ENCODE measurements at regions not wholly inside any gene's neighbourhood (a gene's known extent, or its start where the extent isn't known, plus 50 kb on each side); places are given as distances from the start of the nearest gene placed in this dataset.
A peak's percentile ranks its signal among the peaks of the same experiment; 100 is the strongest.

DNA sequence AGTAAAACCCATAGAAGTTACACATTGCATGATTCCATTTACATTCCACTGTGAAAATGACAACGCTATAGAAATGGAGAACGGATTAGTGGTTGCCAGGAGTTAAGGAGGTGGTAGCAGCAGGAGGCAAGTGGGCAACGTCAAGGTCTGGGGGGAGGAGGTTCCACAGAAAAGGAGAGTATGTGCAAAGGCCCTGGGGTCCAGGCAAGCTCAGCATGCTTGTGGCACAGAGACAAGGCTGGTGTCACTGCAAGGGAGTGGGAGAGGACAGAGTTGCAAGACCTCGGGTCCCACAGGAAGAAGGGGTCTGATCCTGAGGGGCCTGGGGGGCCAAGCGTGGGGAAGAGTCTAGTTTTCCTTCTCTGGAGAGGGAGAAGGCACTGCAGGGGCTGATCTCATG, 240.8 kb downstream of the MN1 start:
- DNase-seq (ENCODE audit: low read depth in 4 of 4, low spot score in 2 of 4) = no peak

GRCh38 chr22:27561286-27561904, 240.2 kb downstream of the MN1 start:
- DNase-seq (ENCODE audit: low read depth in 4 of 4, low spot score in 2 of 4) = no peak

- no peak for DNase-seq (ENCODE audit: low read depth in 4 of 4, low spot score in 2 of 4)
Observed at GRCh38 chr22:27564806-27565205, 236.8 kb downstream of the MN1 start.

GRCh38 chr22:27566602-27567001, 235.0 kb downstream of the MN1 start:
- DNase-seq (ENCODE audit: low read depth in 4 of 4, low spot score in 2 of 4) = no peak

- DNase-seq (ENCODE audit: low read depth in 4 of 4, low spot score in 2 of 4) = no peak
Observed at GRCh38 chr22:27568265-27568664, 233.3 kb downstream of the MN1 start.

GRCh38 chr22:27571463-27572277, 229.9 kb downstream of the MN1 start:
- DNase-seq (ENCODE audit: low read depth in 4 of 4, low spot score in 2 of 4) = no peak

GRCh38 chr22:27572278-27572666, 229.3 kb downstream of the MN1 start:
- DNase-seq (ENCODE audit: low read depth in 4 of 4, low spot score in 2 of 4) = no peak

- DNase-seq (ENCODE audit: low read depth in 4 of 4, low spot score in 2 of 4) = no peak
Observed at GRCh38 chr22:27573280-27574001, 228.1 kb downstream of the MN1 start.

DNA sequence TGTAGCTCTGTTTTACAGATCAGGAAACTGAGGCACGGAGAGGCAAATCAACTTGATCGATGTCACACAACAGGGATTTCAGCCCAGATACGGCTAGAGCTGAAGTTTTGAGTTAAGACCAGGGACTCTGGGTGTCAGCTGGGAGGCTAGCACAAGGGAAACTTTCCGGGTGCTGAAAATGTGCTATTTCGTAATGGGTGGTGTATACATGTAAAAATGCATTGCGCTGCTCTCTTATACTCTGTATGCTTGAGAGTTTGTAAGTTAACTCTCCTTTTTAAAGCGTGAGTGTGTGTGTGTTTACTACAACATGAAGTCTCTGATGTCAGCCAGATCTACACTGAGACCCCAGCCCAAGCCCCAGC, 227.6 kb downstream of the MN1 start:
- DNase-seq (ENCODE audit: low read depth in 4 of 4, low spot score in 2 of 4) = no peak

- DNase-seq (ENCODE audit: low read depth in 4 of 4, low spot score in 2 of 4) = no peak
Observed at GRCh38 chr22:27574651-27575050, 226.9 kb downstream of the MN1 start.

DNA sequence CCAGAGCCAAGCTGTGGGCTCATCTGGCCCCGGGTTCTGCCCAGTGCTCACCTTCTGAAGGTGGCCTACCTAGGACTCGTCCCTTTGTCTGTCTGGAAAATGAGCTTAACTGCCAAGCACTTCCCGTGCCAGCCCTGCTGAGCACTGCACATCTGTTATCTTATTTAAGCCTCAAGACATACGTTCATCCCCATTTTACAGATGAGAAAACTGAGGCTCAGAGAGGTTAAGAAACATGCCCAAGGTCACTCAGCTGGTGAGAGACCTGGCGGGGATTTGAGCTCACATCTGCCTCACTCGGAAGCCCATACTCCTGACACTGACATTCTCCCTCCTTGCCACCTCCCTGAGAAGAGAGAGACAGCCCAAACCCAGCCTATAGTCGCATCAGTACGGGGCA, 226.2 kb downstream of the MN1 start:
- DNase-seq (ENCODE audit: low read depth in 4 of 4, low spot score in 2 of 4) = no peak

DNA sequence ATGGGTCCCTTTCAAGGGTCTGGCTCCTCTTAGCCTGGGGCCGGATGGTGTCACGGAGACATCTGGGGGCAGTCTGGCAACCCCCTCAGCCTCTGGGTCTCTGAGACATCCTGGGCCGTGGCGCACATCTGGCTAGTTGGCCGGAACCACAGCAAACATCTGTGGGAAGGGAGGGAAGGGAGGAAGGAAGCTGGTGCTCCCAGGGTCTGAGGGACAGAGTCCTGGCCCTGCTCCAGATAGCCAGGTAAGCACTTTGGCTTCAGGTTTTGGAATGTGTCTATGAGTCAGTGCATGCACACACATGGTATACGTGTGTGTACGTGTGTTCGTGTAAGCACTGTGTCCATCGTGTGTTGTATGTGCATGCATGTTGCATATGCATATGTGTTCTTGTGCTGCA, 225.1 kb downstream of the MN1 start:
- DNase-seq (ENCODE audit: low read depth in 4 of 4, low spot score in 2 of 4) = no peak

DNA sequence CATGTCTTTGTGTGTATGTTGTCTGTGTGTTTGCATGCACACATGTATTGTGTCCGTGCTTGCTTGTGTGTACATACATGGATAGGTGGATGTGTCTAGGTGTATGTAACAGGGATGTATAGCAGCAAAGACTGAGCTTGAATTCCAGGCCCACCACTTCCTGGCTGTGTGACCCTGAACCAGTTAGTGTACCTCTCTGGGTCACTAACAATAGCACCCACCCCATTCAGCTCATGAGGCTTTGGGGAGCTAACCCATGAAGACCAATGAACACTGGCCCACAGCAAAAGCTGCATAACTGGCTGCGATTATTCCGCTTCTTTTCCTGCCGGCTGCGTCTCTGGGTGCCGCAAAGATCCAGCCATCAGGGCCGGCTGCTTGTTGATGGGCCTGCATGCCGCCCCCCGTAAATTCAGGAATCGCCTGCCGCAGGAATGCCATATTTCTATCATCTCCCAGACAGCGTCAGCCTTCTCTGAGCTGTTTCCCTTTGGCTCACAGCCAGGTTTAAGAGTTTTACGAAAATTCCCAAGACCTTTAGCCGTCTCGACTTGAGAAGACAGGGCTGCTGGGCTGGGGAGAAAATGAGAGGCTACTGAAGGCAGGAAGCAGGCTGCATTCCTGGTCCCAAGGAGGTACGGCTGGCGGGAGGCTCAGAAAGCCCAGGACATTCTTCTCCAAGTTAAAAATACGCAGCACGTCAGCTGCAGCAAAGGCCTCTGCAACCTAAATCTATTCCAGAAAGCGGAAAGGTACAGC, 224.6 kb downstream of the MN1 start:
- peak in 3 of 4 donors; percentile 63 to 78 (median 74) for DNase-seq (ENCODE audit: low read depth in 4 of 4, low spot score in 2 of 4)

DNA sequence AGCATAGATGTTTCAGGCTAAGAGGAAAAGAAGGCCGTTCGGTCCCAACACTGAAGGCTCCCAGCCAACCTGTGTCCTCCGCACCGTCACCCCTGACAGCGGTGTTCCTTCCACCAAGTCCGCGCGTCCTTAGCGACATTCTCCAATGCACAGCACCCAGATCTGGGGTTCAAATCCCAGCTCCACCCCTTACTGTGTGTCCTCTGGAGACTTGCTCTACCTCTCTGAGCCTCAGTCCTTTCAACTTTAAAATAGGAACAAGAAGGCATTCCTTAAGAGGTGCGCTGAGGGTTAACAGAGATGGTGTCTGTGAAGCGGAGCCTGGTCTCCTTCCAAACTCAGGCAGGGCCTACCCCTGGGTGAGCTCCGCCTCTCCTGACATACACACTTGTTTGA, 224.0 kb downstream of the MN1 start:
- DNase-seq (ENCODE audit: low read depth in 4 of 4, low spot score in 2 of 4) = no peak

DNA sequence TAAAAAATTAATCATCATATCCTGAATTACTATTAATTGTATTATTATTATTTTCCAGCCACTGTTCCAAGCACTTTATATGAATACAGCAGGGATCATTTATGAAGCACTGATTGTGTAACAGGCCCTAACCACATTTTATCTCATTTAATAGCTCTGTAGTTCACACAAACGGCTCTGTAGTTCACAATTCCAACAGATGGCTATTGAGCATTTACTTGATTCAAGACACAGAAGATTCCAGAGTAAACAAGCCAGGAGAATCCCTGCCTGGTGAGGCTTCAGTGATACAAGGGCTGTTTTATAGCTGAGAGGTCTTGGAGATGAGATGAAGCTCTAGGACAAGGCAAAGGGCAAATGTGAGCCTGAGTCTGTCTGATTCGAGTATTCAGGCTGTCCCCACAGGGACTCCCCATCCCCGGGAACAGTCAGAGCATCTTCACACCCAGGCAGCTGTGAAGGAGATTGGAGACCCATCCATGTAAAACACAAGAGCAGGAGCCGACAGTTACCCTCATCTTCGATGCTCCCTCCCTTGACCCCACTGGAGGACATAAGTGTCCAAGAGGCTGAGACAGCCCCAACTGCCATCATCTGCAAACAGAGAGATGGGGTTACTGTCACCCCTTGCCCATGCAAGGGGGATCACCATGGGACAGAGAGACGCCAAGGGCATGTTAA, 222.5 kb downstream of the MN1 start:
- no peak for DNase-seq (ENCODE audit: low read depth in 4 of 4, low spot score in 2 of 4)

GRCh38 chr22:27580311-27580897, 221.2 kb downstream of the MN1 start:
- no peak for DNase-seq (ENCODE audit: low read depth in 4 of 4, low spot score in 2 of 4)

- DNase-seq (ENCODE audit: low read depth in 4 of 4, low spot score in 2 of 4) = no peak
Observed at GRCh38 chr22:27581236-27581635, 220.3 kb downstream of the MN1 start.

GRCh38 chr22:27581688-27582087, 219.9 kb downstream of the MN1 start:
- no peak for DNase-seq (ENCODE audit: low read depth in 4 of 4, low spot score in 2 of 4)

- no peak for DNase-seq (ENCODE audit: low read depth in 4 of 4, low spot score in 2 of 4)
Observed at GRCh38 chr22:27583856-27584255, 217.7 kb downstream of the MN1 start.

- DNase-seq (ENCODE audit: low read depth in 4 of 4, low spot score in 2 of 4) = no peak
Observed at GRCh38 chr22:27585141-27585540, 216.4 kb downstream of the MN1 start.

All from left renal cortex interstitium (tissue), 4 donors.